GM12873 (cell line): ENCODE measurements at regions not wholly inside any gene's neighbourhood (a gene's known extent, or its start where the extent isn't known, plus 50 kb on each side); places are given as distances from the start of the nearest gene placed in this dataset.

Source experiments
- TF ChIP-seq, protein P1 (sequence below): IDR thresholded peaks from 2 replicates; pipeline ENCODE4 v1.5.1; 2012; ENCODE audit warnings: low read depth, mild to moderate bottlenecking, moderate library complexity, low read length, control low read depth; ENCODE audit not compliant: insufficient read depth; ENCODE audit errors: missing control alignments

DNA sequence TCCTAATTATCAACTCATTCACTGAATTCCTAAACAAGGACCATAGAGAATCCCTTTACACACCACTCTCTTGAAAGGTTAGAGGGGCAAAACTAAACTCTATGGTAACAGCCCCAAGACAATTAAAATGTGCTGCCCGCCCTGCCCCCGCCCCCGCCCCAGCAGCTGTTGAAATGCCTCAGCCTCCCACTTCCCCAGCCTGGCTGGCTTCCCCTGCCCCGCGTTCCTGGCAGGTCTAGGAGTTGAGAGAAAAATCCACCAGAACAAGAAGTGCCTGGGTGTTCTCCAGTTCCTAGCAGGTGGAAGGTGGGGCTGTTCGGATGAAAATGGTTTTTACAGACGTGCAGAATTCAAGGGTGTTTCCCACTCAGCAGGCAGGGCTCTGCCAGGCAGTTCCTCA, 109.5 kb upstream of the ZEB1 start:
- TF ChIP-seq, protein P1, sequence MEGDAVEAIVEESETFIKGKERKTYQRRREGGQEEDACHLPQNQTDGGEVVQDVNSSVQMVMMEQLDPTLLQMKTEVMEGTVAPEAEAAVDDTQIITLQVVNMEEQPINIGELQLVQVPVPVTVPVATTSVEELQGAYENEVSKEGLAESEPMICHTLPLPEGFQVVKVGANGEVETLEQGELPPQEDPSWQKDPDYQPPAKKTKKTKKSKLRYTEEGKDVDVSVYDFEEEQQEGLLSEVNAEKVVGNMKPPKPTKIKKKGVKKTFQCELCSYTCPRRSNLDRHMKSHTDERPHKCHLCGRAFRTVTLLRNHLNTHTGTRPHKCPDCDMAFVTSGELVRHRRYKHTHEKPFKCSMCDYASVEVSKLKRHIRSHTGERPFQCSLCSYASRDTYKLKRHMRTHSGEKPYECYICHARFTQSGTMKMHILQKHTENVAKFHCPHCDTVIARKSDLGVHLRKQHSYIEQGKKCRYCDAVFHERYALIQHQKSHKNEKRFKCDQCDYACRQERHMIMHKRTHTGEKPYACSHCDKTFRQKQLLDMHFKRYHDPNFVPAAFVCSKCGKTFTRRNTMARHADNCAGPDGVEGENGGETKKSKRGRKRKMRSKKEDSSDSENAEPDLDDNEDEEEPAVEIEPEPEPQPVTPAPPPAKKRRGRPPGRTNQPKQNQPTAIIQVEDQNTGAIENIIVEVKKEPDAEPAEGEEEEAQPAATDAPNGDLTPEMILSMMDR, result no peak

DNA sequence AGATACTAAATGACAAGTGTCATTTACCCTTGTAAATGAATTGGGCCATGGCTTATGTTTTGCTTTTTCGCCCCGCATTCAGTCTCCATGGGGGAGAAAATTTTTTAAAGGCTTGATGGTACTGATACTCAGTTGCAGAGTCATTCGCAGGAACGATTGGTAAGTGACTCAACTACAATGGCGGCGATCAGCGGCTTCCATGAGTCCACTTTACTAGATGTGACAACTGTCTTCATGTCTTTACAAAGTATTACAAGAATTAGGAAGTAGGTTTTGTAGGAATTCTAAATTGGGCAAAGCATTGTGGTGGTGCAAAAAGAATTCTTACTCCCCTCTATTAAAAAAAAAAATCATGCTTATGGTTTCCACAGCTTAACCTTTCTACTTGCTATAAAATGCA, 108.8 kb upstream of the ZEB1 start:
- TF ChIP-seq, protein P1, result no peak

DNA sequence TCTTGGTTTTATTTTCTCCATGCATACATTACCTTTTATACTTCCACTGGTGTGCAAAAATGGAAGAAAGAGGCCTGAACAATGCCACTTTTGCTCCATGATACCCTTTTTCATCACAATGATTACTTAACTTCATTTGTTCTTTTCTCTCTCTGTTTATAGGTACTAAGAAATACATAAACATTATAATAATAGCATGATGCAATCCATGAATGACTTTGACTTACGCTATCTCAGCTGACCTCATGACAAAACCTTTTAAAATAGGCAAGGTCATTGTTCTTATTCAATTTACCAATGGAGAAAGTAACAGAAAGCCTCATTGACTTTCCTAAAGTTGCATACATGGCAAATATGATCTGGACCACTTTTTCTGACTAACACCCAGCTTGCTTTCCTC, 105.1 kb upstream of the ZEB1 start:
- TF ChIP-seq, protein P1, result no peak

DNA sequence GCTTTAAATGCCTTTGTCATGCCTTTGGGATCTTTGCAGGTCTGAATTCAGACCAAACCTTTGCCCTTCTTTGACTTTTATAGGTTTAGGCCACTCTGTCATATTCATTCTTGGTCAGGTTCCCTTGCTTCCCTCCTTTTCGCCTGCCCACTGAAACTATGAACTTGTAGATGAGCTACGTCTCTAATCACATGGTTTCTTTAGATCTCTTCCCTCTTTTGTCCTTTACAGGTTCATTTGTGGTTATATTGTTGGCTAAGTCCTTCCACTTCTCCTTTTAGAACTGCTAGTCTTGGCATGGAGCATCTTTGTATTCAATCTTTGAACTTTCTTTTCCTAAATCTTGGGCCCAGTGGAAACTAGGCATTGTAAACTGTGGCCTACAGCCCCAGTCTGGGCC, 104.0 kb upstream of the ZEB1 start:
- TF ChIP-seq, protein P1, result no peak

DNA sequence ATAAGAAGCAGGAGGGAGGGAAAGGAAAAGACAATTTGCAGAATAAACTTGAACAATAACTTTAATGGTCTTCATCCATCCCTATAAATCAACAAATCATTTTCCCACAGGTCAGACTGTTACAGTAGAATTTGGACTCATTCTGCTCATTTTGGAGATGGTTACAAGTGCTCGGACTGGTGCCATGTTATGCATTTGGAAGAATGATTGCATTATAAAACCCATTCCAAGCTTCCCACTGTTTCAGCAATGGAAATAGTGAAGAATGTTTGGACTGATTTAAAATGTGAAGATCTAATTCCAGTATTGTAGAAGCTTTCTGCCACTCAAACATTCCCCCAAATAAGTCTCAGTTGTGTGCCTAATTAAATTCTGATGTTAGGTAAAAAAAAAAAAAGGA, 99.7 kb upstream of the ZEB1 start:
- TF ChIP-seq, protein P1, result no peak

DNA sequence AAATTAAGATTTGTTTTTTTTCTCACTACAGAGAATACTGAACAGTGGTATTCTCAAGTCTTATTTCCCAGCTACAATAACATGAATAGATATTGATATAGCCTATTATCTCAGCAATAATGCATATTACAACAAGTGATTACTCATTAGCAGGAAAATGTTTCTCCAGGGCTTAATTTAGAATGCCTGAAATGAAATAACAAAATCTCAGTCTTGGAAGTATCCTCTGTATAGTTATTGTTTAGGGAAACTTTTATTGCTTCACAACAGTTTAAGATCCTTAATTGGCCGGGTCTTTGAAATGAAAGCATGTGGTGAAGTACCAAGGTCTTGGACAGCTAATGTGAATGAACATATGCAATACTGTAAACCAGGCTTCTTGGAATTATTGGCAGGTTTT, 79.1 kb upstream of the ZEB1 start:
- TF ChIP-seq, protein P1, result no peak

DNA sequence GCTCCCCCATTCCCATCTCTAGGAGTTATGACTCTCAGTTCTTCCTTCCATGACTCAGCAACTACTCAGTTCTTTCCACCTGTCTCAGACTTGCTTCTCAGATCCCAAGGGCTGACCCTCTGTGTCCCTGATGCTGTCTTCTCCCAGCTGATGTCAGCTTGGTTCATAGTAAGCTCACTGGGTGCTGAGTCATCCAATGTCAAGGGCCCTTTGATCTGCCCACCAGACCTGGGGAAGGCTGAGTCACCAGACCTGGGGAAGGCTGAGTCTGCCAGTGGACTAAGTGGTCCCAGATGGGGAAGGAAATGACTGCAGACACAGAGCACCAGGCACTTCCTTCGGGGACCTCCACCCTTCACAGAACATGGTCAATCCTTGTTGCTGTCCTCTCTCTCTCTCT, 76.1 kb upstream of the ZEB1 start:
- TF ChIP-seq, protein P1, result no peak
